MV-4-11 (cell line): ENCODE measurements at regions not wholly inside any gene's neighbourhood (a gene's known extent, or its start where the extent isn't known, plus 50 kb on each side); places are given as distances from the start of the nearest gene placed in this dataset.
A peak's percentile ranks its signal among the peaks of the same experiment; 100 is the strongest.
"Not testable (repeated sequence)": the region's sequence is repeated elsewhere in the genome, so short reads cannot be mapped to it uniquely, and the experiment has no call there.

ENCODE experiments used
- DNase-seq: peaks from one replicate; lab custom pipeline; 2025; lab: John Stamatoyannopoulos, UW

- DNase-seq, result no peak
Measured at GRCh38 chr5:72588640-72589039, 81.4 kb upstream of the ZNF366 start.

DNA sequence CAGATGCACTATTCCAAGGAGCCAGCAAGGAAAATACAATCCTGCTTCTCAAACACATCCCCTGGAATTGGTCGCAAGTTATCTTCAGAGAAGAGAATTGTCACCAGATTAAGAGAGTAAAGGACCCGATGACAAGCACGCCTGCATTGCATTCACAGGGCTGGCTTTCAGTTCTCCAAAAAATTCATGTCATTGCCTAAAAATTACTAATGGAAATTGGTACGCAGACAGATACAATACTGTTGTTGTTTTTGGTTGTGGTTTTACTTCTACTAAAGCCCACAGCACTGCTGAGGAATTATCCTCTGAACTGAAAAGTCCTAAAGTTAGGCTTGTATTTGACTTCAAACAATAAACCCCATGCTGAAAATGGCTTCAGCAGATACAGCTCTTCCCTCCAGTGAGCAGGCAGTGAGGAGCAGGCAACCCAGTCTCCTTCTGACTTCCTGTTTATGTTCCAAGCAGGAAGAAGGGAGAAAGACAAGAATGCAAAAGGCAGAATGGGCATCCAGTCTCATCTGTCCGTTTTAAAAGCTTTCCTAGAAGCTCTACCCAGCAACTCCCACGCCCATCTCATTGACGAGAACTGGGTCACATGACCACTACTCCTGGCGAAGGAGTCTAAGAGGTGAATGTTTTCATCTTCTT lies 80.6 kb upstream of the ZNF366 start:
- peak; percentile 69 for DNase-seq

DNA sequence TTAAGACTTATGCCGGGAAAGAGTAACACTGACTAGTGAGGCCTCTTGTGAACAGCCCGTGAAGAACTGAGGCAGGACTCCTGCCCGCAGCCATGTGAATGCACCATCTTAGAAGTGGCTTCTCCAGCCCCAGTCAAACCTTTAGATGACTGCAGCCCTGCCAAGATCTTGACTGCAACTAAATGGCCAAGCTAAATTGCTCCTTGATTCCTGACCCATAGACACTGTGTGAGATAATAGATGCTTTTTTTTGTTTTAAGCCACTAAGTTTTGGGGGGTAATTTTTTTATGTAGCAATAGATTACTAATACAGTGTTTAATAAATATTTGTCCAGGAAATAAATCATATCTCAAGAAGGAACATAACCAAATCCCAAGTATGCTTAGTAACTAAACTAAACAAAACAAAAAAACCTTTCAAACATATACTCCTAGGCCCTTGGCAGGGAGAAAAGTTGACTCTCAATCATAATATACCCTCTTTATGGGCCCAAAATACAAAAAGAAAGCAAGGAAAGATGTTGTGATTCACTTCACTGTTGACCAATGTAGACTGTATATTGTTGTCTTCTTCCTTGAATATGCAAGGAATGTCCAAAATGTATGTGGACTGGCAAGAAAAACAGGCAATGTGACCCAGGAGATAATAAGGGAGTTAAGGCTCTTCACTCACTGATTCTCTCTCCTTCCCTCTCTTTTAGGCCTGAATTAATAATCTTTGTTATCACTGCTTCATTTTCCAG lies 79.7 kb upstream of the ZNF366 start:
- DNase-seq, result no peak

DNA sequence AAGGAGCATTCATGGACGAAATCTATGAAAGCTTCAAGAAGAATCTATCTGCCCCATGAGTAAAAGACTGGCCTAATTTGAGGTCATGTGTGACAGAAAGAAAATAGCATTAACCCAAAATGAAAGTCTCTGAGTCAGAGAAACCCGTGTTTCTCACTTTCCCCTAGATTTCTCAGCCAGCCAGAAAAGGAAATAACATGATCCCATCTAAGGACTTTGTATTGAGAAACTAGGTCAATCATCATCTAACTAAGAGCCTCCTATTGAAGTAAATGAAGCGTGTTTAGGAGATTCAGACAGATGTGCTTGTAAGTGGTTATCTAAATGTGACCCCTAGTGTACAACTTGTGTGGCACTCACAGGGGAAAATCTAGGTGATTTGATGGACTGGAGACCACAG lies 77.3 kb upstream of the ZNF366 start:
- peak; percentile 22 for DNase-seq

DNA sequence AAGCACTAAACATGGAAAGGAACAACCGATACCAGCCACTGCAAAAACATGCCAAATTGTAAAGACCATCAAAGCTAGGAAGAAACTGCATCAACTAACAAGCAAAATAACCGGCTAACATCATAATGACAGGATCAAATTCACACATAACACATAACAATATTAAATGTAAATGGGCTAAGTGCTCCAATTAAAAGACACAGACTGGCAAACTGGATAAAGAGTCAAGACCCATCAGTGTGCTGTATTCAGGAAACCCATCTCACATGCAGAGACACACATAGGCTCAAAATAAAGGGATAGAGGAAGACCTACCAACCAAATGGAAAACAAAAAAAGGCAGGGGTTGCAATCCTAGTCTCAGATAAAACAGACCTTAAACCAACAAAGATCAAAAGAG lies 72.1 kb upstream of the ZNF366 start:
- not testable (repeated sequence) for DNase-seq

DNA sequence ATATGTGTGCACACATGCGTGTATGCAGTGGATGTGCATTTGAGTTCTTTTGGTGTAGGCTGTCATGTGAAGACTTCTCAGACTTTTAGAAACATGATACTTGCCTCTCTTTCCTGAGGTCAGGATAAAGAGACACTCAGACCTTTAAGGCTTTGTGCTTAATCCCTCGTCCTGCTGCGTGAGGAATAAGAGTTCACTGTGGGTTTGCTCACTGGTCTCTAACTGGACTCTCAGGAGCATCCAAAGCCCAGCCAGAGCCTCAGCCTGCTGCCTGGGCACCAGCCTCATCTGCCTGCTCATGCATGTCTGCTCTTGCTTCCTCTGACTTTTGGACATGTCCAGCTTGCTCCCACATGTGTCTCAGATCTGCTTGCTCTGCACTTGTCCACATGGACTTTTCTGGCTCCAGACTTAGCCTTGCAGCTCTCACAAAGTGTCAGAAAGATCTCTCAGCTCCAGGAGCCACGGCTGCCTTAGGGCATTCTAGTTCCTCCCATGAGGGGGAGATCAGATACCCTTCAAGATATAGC lies 65.1 kb upstream of the ZNF366 start:
- DNase-seq, result no peak

- DNase-seq, result no peak
Measured at GRCh38 chr5:72569408-72569944, 62.3 kb upstream of the ZNF366 start.

- DNase-seq, result no peak
Measured at GRCh38 chr5:72566746-72567145, 59.5 kb upstream of the ZNF366 start.

- no peak for DNase-seq
Measured at GRCh38 chr5:72565513-72566289, 58.5 kb upstream of the ZNF366 start.

GRCh38 chr5:72562717-72563116 lies 55.5 kb upstream of the ZNF366 start:
- DNase-seq, result no peak

- no peak for DNase-seq
Measured at GRCh38 chr5:72561148-72561972, 54.1 kb upstream of the ZNF366 start.

DNA sequence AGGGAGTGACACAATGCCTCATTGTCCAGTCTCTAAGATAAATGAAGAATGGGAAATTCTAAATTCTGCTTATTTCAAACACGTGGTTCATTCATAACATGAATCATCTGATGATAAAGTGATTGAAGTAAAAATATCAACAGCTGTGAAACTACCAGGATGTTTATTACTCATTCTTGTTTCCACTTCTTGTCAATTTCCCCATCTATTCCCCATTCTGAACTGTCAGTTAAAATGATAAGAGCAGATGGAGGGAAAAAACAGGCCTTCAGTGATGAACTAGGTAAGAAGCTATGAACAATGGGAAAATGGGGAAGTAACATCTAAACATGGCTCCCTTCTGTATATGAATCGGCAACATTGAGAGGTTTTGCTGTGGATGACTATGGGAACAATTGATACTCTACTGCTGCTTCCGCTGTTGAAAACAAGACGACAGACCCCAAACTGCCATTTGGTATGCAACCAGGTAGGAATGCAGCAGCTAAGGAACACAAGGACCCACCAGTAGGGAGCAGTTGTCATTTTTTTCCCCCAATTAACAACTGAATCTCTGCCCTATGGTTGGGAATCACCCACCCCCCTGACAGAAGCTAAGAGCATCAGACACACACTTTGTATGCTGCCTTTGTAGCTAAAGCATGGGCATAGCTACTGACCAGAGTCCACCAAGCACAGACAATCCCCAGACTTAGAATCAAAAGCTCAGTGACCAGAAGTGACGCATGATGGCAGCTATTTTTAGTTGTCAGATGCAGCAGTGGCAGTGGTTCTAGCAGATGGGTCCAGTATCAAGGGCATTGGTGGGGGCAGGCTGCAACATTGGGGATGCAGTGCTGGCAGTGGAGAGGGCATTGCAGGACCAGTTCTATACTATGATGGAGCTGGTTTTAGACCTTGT lies 52.9 kb upstream of the ZNF366 start:
- peak; percentile 42 for DNase-seq

- DNase-seq, result no peak
Measured at GRCh38 chr5:72558383-72558782, 51.2 kb upstream of the ZNF366 start.

GRCh38 chr5:72558046-72558336 lies 50.8 kb upstream of the ZNF366 start:
- no peak for DNase-seq

GRCh38 chr5:72557167-72558045 lies 50.2 kb upstream of the ZNF366 start:
- DNase-seq, result no peak
